Endothelial cell of umbilical vein (primary cell): ENCODE measurements at regions not wholly inside any gene's neighbourhood (a gene's known extent, or its start where the extent isn't known, plus 50 kb on each side); places are given as distances from the start of the nearest gene placed in this dataset.

ENCODE experiments used
- BruUV-seq: library from RNA; stranded (reverse); fragments of 400-500 nt; replicated peaks from 2 replicates; lab custom pipeline; 2021; lab: Mats Ljungman, UMichigan
- CTCF ChIA-PET: fragments of 300-600, 350-600 bp; sonication (Branson Sonifier 250); formaldehyde crosslinking; loops from one replicate; lab custom pipeline; 2021; ENCODE audit warnings: antibody characterized with exemption, inconsistent platforms; lab: Charles Lee
- POLR2A ChIA-PET: fragments of 300-600, 350-600 bp; sonication (Branson Sonifier 250); formaldehyde crosslinking; loops from one replicate; lab custom pipeline; 2021; ENCODE audit warnings: antibody characterized with exemption, inconsistent platforms; lab: Charles Lee
- DNase-seq: peaks from one replicate; pipeline ENCODE4 v3.0.0-alpha.2; 2011; ENCODE audit warnings: low read depth, low spot score
- FAIRE-seq: peaks from 2 replicates; lab custom pipeline; 2011; peaks lifted over from hg19 to GRCh38; lab: Jason Lieb, UNC
- H2AFZ ChIP-seq: 2 replicates; pipeline ENCODE4 v1.6.0; 2012; ENCODE audit warnings: low read depth, low read length, control low read depth, inconsistent platforms
- H3K27ac ChIP-seq: 2 replicates; pipeline ENCODE4 v1.5.1; 2011; ENCODE audit warnings: low read depth, mild to moderate bottlenecking, control low read depth, low read length, moderate library complexity; ENCODE audit not compliant: insufficient read depth
- H3K27me3 ChIP-seq, 2 experiments: 2 replicates each; pipeline versions ENCODE4 v1.6.0 to v1.6.1; 2011; ENCODE audit warnings: low read length in 2 of 2, mixed read lengths in 1 of 2; ENCODE audit not compliant: control insufficient read depth in 2 of 2, insufficient read depth in 2 of 2
- H3K36me3 ChIP-seq, 2 experiments: 2 replicates in 1 of 2; 3 replicates in 1 of 2; pipeline ENCODE4 v1.5.1; 2011; ENCODE audit warnings: low read length in 2 of 2, mild to moderate bottlenecking in 1 of 2, moderate library complexity in 1 of 2; ENCODE audit not compliant: control insufficient read depth in 2 of 2, insufficient read depth in 2 of 2; ENCODE audit errors: extremely low read depth in 1 of 2
- H3K4me1 ChIP-seq: 3 replicates; pipeline ENCODE4 v1.5.1; 2011; ENCODE audit warnings: mild to moderate bottlenecking, low read length; ENCODE audit not compliant: control insufficient read depth, insufficient read depth; ENCODE audit errors: extremely low read depth
- H3K4me2 ChIP-seq: 2 replicates; pipeline ENCODE4 v1.6.1; 2011; ENCODE audit warnings: low read length, control low read depth, mixed read lengths; ENCODE audit not compliant: insufficient read depth
- H3K4me3 ChIP-seq, 3 experiments: fragments of 200-600 bp in 1 of 3; sonication (generic), shearing (Covaris generic) in 1 of 3; replicated peaks in 1 of 3; 2 replicates each; pipeline ENCODE4 v1.5.1; 2011 to 2016; ENCODE audit warnings: control low read depth in 3 of 3, low read length in 3 of 3, mild to moderate bottlenecking in 2 of 3, inconsistent platforms in 1 of 3, low read depth in 1 of 3, moderate library complexity in 1 of 3; ENCODE audit not compliant: insufficient read depth in 1 of 3
- H3K79me2 ChIP-seq: 2 replicates; pipeline ENCODE4 v1.6.0; 2012; ENCODE audit warnings: low read length, inconsistent platforms; ENCODE audit not compliant: control insufficient read depth, insufficient read depth
- H3K9ac ChIP-seq: replicated peaks from 2 replicates; pipeline ENCODE3; 2011; ENCODE audit warnings: low read length, control low read depth; ENCODE audit not compliant: insufficient read depth; ENCODE audit errors: extremely low read depth
- H3K9me1 ChIP-seq: replicated peaks from 3 replicates; pipeline ENCODE4 v1.6.0; 2011; ENCODE audit warnings: mild to moderate bottlenecking, low read length; ENCODE audit not compliant: control insufficient read depth, insufficient read depth; ENCODE audit errors: extremely low read depth
- H3K9me3 ChIP-seq: replicated peaks from 2 replicates; pipeline ENCODE4 v1.5.1; 2012; ENCODE audit warnings: low read length, inconsistent platforms; ENCODE audit not compliant: control insufficient read depth, insufficient read depth
- H4K20me1 ChIP-seq: replicated peaks from 2 replicates; pipeline ENCODE3; 2011; ENCODE audit warnings: mild to moderate bottlenecking, low read length; ENCODE audit not compliant: control insufficient read depth, insufficient read depth; ENCODE audit errors: extremely low read depth
- CTCF ChIP-seq, 2 donors: IDR thresholded peaks; 1 replicate in 1 of 2; 2 replicates in 1 of 2; pipeline ENCODE4 v1.5.1; 2011; ENCODE audit warnings: low read length in 2 of 2, mild to moderate bottlenecking in 2 of 2, moderate library complexity in 2 of 2, control low read depth in 1 of 2, inconsistent platforms in 1 of 2, low read depth in 1 of 2; ENCODE audit not compliant: insufficient read depth in 1 of 2; ENCODE audit errors: extremely low read depth in 1 of 2
- EZH2 ChIP-seq: IDR thresholded peaks from 2 replicates; pipeline ENCODE4 v1.6.1; 2012; ENCODE audit warnings: borderline replicate concordance, low read depth, mild to moderate bottlenecking, moderate library complexity, low read length, inconsistent platforms; ENCODE audit not compliant: severe bottlenecking
- FOS ChIP-seq: IDR thresholded peaks from 2 replicates; pipeline ENCODE4 v1.6.1; 2011; ENCODE audit warnings: mild to moderate bottlenecking, low read length, moderate library complexity, borderline replicate concordance; ENCODE audit not compliant: insufficient read depth
- GATA2 ChIP-seq: IDR thresholded peaks from 2 replicates; pipeline ENCODE4 v1.7.0; 2011; ENCODE audit warnings: low read depth, mild to moderate bottlenecking, moderate library complexity, mixed read lengths, low read length; ENCODE audit not compliant: insufficient read length, insufficient read depth
- JUN ChIP-seq: IDR thresholded peaks from 2 replicates; pipeline ENCODE4 v1.6.1; 2011; ENCODE audit warnings: borderline replicate concordance, low read depth; ENCODE audit not compliant: insufficient read length, insufficient read depth
- MAX ChIP-seq: IDR thresholded peaks from 2 replicates; pipeline ENCODE4 v1.6.1; 2011; ENCODE audit not compliant: insufficient read depth, insufficient read length
- MYC ChIP-seq: IDR thresholded peaks from one replicate; pipeline ENCODE4 v1.6.1; 2011; ENCODE audit warnings: mild to moderate bottlenecking, low read depth, low read length
- POLR2A ChIP-seq: IDR thresholded peaks from 2 replicates; pipeline ENCODE4 v1.6.1; 2012; ENCODE audit warnings: low read depth, mild to moderate bottlenecking, control low read depth, low read length
- POLR2AphosphoS5 ChIP-seq: IDR thresholded peaks from 2 replicates; pipeline ENCODE4 v1.6.1; 2012; ENCODE audit warnings: low read depth, mild to moderate bottlenecking, control low read depth, low read length, moderate library complexity; ENCODE audit not compliant: insufficient read depth
- dilution Hi-C: fragments of 300-500 bp; cut with MboI; formaldehyde crosslinking; loops from one replicate; pipeline ENCODE4 v1.15.0; 2019; ENCODE audit warnings: low sequenced_read_pairs; ENCODE audit not compliant: extremely low pct_ligation_motif_present
- intact Hi-C: fragments of 100-400 bp; cut with micrococcal nuclease; formaldehyde crosslinking; loops from one replicate; pipeline ENCODE4 v1.10.0; 2022

- no peaks in the 10 kb centered on the region for H4K20me1 ChIP-seq
- H3K4me3 ChIP-seq = no peak overlapping the region
- POLR2A ChIA-PET = no interaction called here
Observed at GRCh38 chr16:47995354-47995753, 160.4 kb downstream of the ABCC12 start.

GRCh38 chr16:47991491-47991890 lies 164.3 kb downstream of the ABCC12 start:
- ChIA-PET POLR2A (no interaction called here), CTCF (no interaction called here)
- FAIRE-seq = no peak
- Histone ChIP-seq H3K36me3 (no peaks in the 10 kb centered on the region), H4K20me1 (no peaks in the 10 kb centered on the region), H3K9ac (no peak overlapping the region), H3K9me1 (no peaks in the 10 kb centered on the region), H3K27me3 (no peaks in the 10 kb centered on the region), H2AFZ (no peak overlapping the region), H3K4me3 (no peak overlapping the region), H3K4me1 (no peaks in the 10 kb centered on the region), H3K4me2 (no peak overlapping the region), H3K9me3 (no peaks in the 10 kb centered on the region), H3K79me2 (no peaks in the 10 kb centered on the region), H3K27ac (no peak overlapping the region)
- intact Hi-C loops = no loop called here
- no peak for TF ChIP-seq CTCF (IDR thresholded peaks at IDR 0.05; ENCODE audit: extremely low read depth in 1 of 2, insufficient read depth in 1 of 2, low read depth in 1 of 2, low read length in 2 of 2)
- TF ChIP-seq FOS = no peak
- TF ChIP-seq EZH2 = no peak
- TF ChIP-seq MAX = no peak
- no peak for TF ChIP-seq GATA2
- TF ChIP-seq POLR2AphosphoS5 = no peak
- TF ChIP-seq JUN = no peak
- TF ChIP-seq POLR2A = no peak
- no peak for TF ChIP-seq MYC
- DNase-seq = no peak
- dilution Hi-C loops = no loop called here
- BruUV-seq = no TSS peak

More at GRCh38 chr16:47995354-47995753, 160.4 kb downstream of the ABCC12 start:
- FAIRE-seq = no peak
- Histone ChIP-seq H3K9me1 (no peaks in the 10 kb centered on the region), H3K27ac (no peak overlapping the region), H3K27me3 (no peaks in the 10 kb centered on the region), H3K4me2 (no peak overlapping the region), H3K9ac (no peak overlapping the region), H2AFZ (no peak overlapping the region), H3K36me3 (no peaks in the 10 kb centered on the region), H3K79me2 (no peaks in the 10 kb centered on the region), H3K4me1 (no peaks in the 10 kb centered on the region), H3K9me3 (no peaks in the 10 kb centered on the region)
- intact Hi-C loops (no loop called here), dilution Hi-C loops (no loop called here)
- CTCF ChIA-PET = interaction anchor here (1.1 to 1.4 kb wide), 2 partner anchors 9 to 851 kb away, joined by 3 read pairs; partner anchors contain the start of gene NETO2
- no peak for DNase-seq
- no TSS peak for BruUV-seq
- TF ChIP-seq EZH2 (no peak), MYC (no peak), GATA2 (no peak), POLR2A (no peak)
